ENCODE measurements at regions not wholly inside any gene's neighbourhood (a gene's known extent, or its start where the extent isn't known, plus 50 kb on each side); places are given as distances from the start of the nearest gene placed in this dataset.

- Histone ChIP-seq H3K4me3 (ENCODE audit: control insufficient read depth in 1 of 7, extremely low read depth in 1 of 7, insufficient read depth in 4 of 7, low read depth in 2 of 7, low read length in 6 of 7) (no peak overlapping the region), H3K4me1 (ENCODE audit: control extremely low read depth in 1 of 4, control insufficient read depth in 4 of 4, insufficient read depth in 4 of 4, low read length in 3 of 4) (no peaks in the 10 kb centered on the region), H3K27ac (ENCODE audit: insufficient read depth in 1 of 2, low read depth in 1 of 2, low read length in 2 of 2, poor library complexity in 1 of 2, severe bottlenecking in 2 of 2) (no peak overlapping the region), H3K9me3 (ENCODE audit: control extremely low read depth in 1 of 5, control insufficient read depth in 4 of 5, insufficient read depth in 2 of 5, low read depth in 1 of 5, low read length in 4 of 5) (no peaks in the 10 kb centered on the region), H3K36me3 (ENCODE audit: control insufficient read depth in 4 of 4, insufficient read depth in 4 of 4, low read length in 3 of 4) (no peaks in the 10 kb centered on the region), H3K27me3 (replicated peaks in 2 of 5; ENCODE audit: control insufficient read depth in 4 of 5, insufficient read depth in 5 of 5, low read length in 4 of 5) (no peaks in the 10 kb centered on the region)
- ChIA-PET POLR2A (no interaction called here), CTCF (no interaction called here)
- 96% methylated on average over 7 of the region's 10 CpGs for WGBS (ENCODE audit: insufficient coverage)
- no peak for DNase-seq
Measured at GRCh38 chr3:89571298-89571697, 463.9 kb downstream of the EPHA3 start.

GRCh38 chr3:89571707-89572106 is 464.3 kb downstream of the EPHA3 start:
- Histone ChIP-seq H3K9me3 (ENCODE audit: control extremely low read depth in 1 of 5, control insufficient read depth in 4 of 5, insufficient read depth in 2 of 5, low read depth in 1 of 5, low read length in 4 of 5) (no peaks in the 10 kb centered on the region), H3K27me3 (replicated peaks in 2 of 5; ENCODE audit: control insufficient read depth in 4 of 5, insufficient read depth in 5 of 5, low read length in 4 of 5) (no peaks in the 10 kb centered on the region), H3K36me3 (ENCODE audit: control insufficient read depth in 4 of 4, insufficient read depth in 4 of 4, low read length in 3 of 4) (no peaks in the 10 kb centered on the region), H3K4me3 (ENCODE audit: control insufficient read depth in 1 of 7, extremely low read depth in 1 of 7, insufficient read depth in 4 of 7, low read depth in 2 of 7, low read length in 6 of 7) (no peak overlapping the region), H3K27ac (ENCODE audit: insufficient read depth in 1 of 2, low read depth in 1 of 2, low read length in 2 of 2, poor library complexity in 1 of 2, severe bottlenecking in 2 of 2) (no peak overlapping the region), H3K4me1 (ENCODE audit: control extremely low read depth in 1 of 4, control insufficient read depth in 4 of 4, insufficient read depth in 4 of 4, low read length in 3 of 4) (no peaks in the 10 kb centered on the region)
- DNase-seq, result no peak
- ChIA-PET POLR2A (no interaction called here), CTCF (no interaction called here)
- WGBS (ENCODE audit: insufficient coverage), result 97% methylated on average over 7 of the region's 7 CpGs

- no peaks in the 10 kb centered on the region for H3K9me3 ChIP-seq (ENCODE audit: control extremely low read depth in 1 of 5, control insufficient read depth in 4 of 5, insufficient read depth in 2 of 5, low read depth in 1 of 5, low read length in 4 of 5)
- no peaks in the 10 kb centered on the region for H3K36me3 ChIP-seq (ENCODE audit: control insufficient read depth in 4 of 4, insufficient read depth in 4 of 4, low read length in 3 of 4)
- no peaks in the 10 kb centered on the region for H3K4me1 ChIP-seq (ENCODE audit: control extremely low read depth in 1 of 4, control insufficient read depth in 4 of 4, insufficient read depth in 4 of 4, low read length in 3 of 4)
- WGBS (ENCODE audit: insufficient coverage), result no CpG with 5 or more reads among the region's 1 CpG
- CTCF ChIA-PET, result no interaction called here
- DNase-seq, result no peak
- H3K27me3 ChIP-seq (replicated peaks in 2 of 5; ENCODE audit: control insufficient read depth in 4 of 5, insufficient read depth in 5 of 5, low read length in 4 of 5), result no peaks in the 10 kb centered on the region
- H3K4me3 ChIP-seq (ENCODE audit: control insufficient read depth in 1 of 7, extremely low read depth in 1 of 7, insufficient read depth in 4 of 7, low read depth in 2 of 7, low read length in 6 of 7), result no peak overlapping the region
- H3K27ac ChIP-seq (ENCODE audit: insufficient read depth in 1 of 2, low read depth in 1 of 2, low read length in 2 of 2, poor library complexity in 1 of 2, severe bottlenecking in 2 of 2), result no peak overlapping the region
- POLR2A ChIA-PET, result no interaction called here
Measured at GRCh38 chr3:89572261-89572660, 464.8 kb downstream of the EPHA3 start.

- no peaks in the 10 kb centered on the region for H3K36me3 ChIP-seq (ENCODE audit: control insufficient read depth in 4 of 4, insufficient read depth in 4 of 4, low read length in 3 of 4)
- WGBS (ENCODE audit: insufficient coverage), result 89% methylated on average over 1 of the region's 1 CpG
- ChIA-PET POLR2A (no interaction called here), CTCF (no interaction called here)
- DNase-seq, result no peak
- H3K4me1 ChIP-seq (ENCODE audit: control extremely low read depth in 1 of 4, control insufficient read depth in 4 of 4, insufficient read depth in 4 of 4, low read length in 3 of 4), result no peaks in the 10 kb centered on the region
- H3K27me3 ChIP-seq (replicated peaks in 2 of 5; ENCODE audit: control insufficient read depth in 4 of 5, insufficient read depth in 5 of 5, low read length in 4 of 5), result no peaks in the 10 kb centered on the region
- no peaks in the 10 kb centered on the region for H3K9me3 ChIP-seq (ENCODE audit: control extremely low read depth in 1 of 5, control insufficient read depth in 4 of 5, insufficient read depth in 2 of 5, low read depth in 1 of 5, low read length in 4 of 5)
- no peak overlapping the region for H3K27ac ChIP-seq (ENCODE audit: insufficient read depth in 1 of 2, low read depth in 1 of 2, low read length in 2 of 2, poor library complexity in 1 of 2, severe bottlenecking in 2 of 2)
- H3K4me3 ChIP-seq (ENCODE audit: control insufficient read depth in 1 of 7, extremely low read depth in 1 of 7, insufficient read depth in 4 of 7, low read depth in 2 of 7, low read length in 6 of 7), result no peak overlapping the region
Measured at GRCh38 chr3:89576417-89576816, 469.0 kb downstream of the EPHA3 start.

- CTCF ChIA-PET, result interaction anchor here (0.7 to 2.2 kb wide), 2 partner anchors 13 to 40 kb away, joined by 3 to 8 read pairs; no protein-coding TSS in a partner anchor
- Histone ChIP-seq H3K36me3 (ENCODE audit: control insufficient read depth in 4 of 4, insufficient read depth in 4 of 4, low read length in 3 of 4) (no peaks in the 10 kb centered on the region), H3K9me3 (ENCODE audit: control extremely low read depth in 1 of 5, control insufficient read depth in 4 of 5, insufficient read depth in 2 of 5, low read depth in 1 of 5, low read length in 4 of 5) (no peaks in the 10 kb centered on the region), H3K27ac (ENCODE audit: insufficient read depth in 1 of 2, low read depth in 1 of 2, low read length in 2 of 2, poor library complexity in 1 of 2, severe bottlenecking in 2 of 2) (no peak overlapping the region), H3K4me3 (ENCODE audit: control insufficient read depth in 1 of 7, extremely low read depth in 1 of 7, insufficient read depth in 4 of 7, low read depth in 2 of 7, low read length in 6 of 7) (no peak overlapping the region), H3K4me1 (ENCODE audit: control extremely low read depth in 1 of 4, control insufficient read depth in 4 of 4, insufficient read depth in 4 of 4, low read length in 3 of 4) (no peaks in the 10 kb centered on the region), H3K27me3 (replicated peaks in 2 of 5; ENCODE audit: control insufficient read depth in 4 of 5, insufficient read depth in 5 of 5, low read length in 4 of 5) (no peaks in the 10 kb centered on the region)
- 82% methylated on average over 7 of the region's 8 CpGs for WGBS (ENCODE audit: insufficient coverage)
- POLR2A ChIA-PET, result no interaction called here
- no peak for DNase-seq
Measured at GRCh38 chr3:89577637-89578530, 470.5 kb downstream of the EPHA3 start.

GRCh38 chr3:89580859-89581258 is 473.4 kb downstream of the EPHA3 start:
- ChIA-PET POLR2A (no interaction called here), CTCF (no interaction called here)
- Histone ChIP-seq H3K4me1 (ENCODE audit: control extremely low read depth in 1 of 4, control insufficient read depth in 4 of 4, insufficient read depth in 4 of 4, low read length in 3 of 4) (no peaks in the 10 kb centered on the region), H3K4me3 (ENCODE audit: control insufficient read depth in 1 of 7, extremely low read depth in 1 of 7, insufficient read depth in 4 of 7, low read depth in 2 of 7, low read length in 6 of 7) (no peak overlapping the region), H3K9me3 (ENCODE audit: control extremely low read depth in 1 of 5, control insufficient read depth in 4 of 5, insufficient read depth in 2 of 5, low read depth in 1 of 5, low read length in 4 of 5) (no peaks in the 10 kb centered on the region), H3K27me3 (replicated peaks in 2 of 5; ENCODE audit: control insufficient read depth in 4 of 5, insufficient read depth in 5 of 5, low read length in 4 of 5) (no peaks in the 10 kb centered on the region), H3K36me3 (ENCODE audit: control insufficient read depth in 4 of 4, insufficient read depth in 4 of 4, low read length in 3 of 4) (no peaks in the 10 kb centered on the region), H3K27ac (ENCODE audit: insufficient read depth in 1 of 2, low read depth in 1 of 2, low read length in 2 of 2, poor library complexity in 1 of 2, severe bottlenecking in 2 of 2) (no peak overlapping the region)
- DNase-seq, result no peak
- no CpG with 5 or more reads among the region's 3 CpGs for WGBS (ENCODE audit: insufficient coverage)

- no peaks in the 10 kb centered on the region for H3K4me1 ChIP-seq (ENCODE audit: control extremely low read depth in 1 of 4, control insufficient read depth in 4 of 4, insufficient read depth in 4 of 4, low read length in 3 of 4)
- no peaks in the 10 kb centered on the region for H3K9me3 ChIP-seq (ENCODE audit: control extremely low read depth in 1 of 5, control insufficient read depth in 4 of 5, insufficient read depth in 2 of 5, low read depth in 1 of 5, low read length in 4 of 5)
- CTCF ChIA-PET, result no interaction called here
- no peak overlapping the region for H3K27ac ChIP-seq (ENCODE audit: insufficient read depth in 1 of 2, low read depth in 1 of 2, low read length in 2 of 2, poor library complexity in 1 of 2, severe bottlenecking in 2 of 2)
- no peaks in the 10 kb centered on the region for H3K27me3 ChIP-seq (replicated peaks in 2 of 5; ENCODE audit: control insufficient read depth in 4 of 5, insufficient read depth in 5 of 5, low read length in 4 of 5)
- H3K4me3 ChIP-seq (ENCODE audit: control insufficient read depth in 1 of 7, extremely low read depth in 1 of 7, insufficient read depth in 4 of 7, low read depth in 2 of 7, low read length in 6 of 7), result no peak overlapping the region
- no CpG with 5 or more reads among the region's 3 CpGs for WGBS (ENCODE audit: insufficient coverage)
- DNase-seq, result no peak
- POLR2A ChIA-PET, result no interaction called here
- H3K36me3 ChIP-seq (ENCODE audit: control insufficient read depth in 4 of 4, insufficient read depth in 4 of 4, low read length in 3 of 4), result no peaks in the 10 kb centered on the region
Measured at GRCh38 chr3:89584398-89584797, 477.0 kb downstream of the EPHA3 start.

Data from common myeloid progenitor, CD34-positive (primary cell).